Testis (tissue), 2 donors: ENCODE measurements at regions not wholly inside any gene's neighbourhood (a gene's known extent, or its start where the extent isn't known, plus 50 kb on each side); places are given as distances from the start of the nearest gene placed in this dataset.

ENCODE experiments used
- POLR2A ChIP-seq: fragments of 450-650 bp; IDR thresholded peaks from one replicate; pipeline ENCODE4 v1.6.1; 2017; ENCODE audit warnings: antibody characterized with exemption, mild to moderate bottlenecking, moderate library complexity
- TF ChIP-seq, protein P1 (sequence below), 3 experiments: fragments of 450-650 bp in 2 of 3; fragments of 200-600 bp in 1 of 3; sonication (generic) in 1 of 3; IDR thresholded peaks; one replicate each; pipeline ENCODE4 v1.5.1; 2016 to 2019; ENCODE audit warnings: antibody characterized with exemption in 3 of 3, mild to moderate bottlenecking in 2 of 3, moderate library complexity in 1 of 3

DNA sequence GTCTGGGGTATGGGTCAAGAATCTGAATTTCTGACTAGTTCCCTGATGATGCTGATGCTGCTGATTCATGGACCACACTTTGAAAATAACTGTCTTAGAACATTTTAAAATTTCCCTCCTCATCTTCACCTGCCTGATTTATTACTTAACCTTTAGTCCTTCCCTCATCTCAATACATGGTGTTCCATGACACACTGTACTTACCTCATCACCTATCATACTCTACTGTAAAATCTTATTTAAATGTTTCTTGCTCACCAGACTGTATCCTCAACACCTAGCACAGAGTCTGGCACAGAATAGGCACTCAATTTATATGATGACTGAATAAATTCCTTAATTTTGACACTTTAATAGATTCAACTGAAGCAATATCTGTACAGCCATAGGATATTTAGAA, 95.7 kb downstream of the FAM161A start:
- TF ChIP-seq POLR2A: no peak
- TF ChIP-seq, protein P1, sequence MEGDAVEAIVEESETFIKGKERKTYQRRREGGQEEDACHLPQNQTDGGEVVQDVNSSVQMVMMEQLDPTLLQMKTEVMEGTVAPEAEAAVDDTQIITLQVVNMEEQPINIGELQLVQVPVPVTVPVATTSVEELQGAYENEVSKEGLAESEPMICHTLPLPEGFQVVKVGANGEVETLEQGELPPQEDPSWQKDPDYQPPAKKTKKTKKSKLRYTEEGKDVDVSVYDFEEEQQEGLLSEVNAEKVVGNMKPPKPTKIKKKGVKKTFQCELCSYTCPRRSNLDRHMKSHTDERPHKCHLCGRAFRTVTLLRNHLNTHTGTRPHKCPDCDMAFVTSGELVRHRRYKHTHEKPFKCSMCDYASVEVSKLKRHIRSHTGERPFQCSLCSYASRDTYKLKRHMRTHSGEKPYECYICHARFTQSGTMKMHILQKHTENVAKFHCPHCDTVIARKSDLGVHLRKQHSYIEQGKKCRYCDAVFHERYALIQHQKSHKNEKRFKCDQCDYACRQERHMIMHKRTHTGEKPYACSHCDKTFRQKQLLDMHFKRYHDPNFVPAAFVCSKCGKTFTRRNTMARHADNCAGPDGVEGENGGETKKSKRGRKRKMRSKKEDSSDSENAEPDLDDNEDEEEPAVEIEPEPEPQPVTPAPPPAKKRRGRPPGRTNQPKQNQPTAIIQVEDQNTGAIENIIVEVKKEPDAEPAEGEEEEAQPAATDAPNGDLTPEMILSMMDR (IDR thresholded peaks at IDR 0.05): no peak
